K562 (cell line): ENCODE measurements at regions not wholly inside any gene's neighbourhood (a gene's known extent, or its start where the extent isn't known, plus 50 kb on each side); places are given as distances from the start of the nearest gene placed in this dataset.

ENCODE experiments used
- KAT7 ChIP-seq: sonication (generic); formaldehyde crosslinking; IDR thresholded peaks from 2 replicates; pipeline ENCODE4 v1.8.0; 2022; ENCODE audit warnings: missing genetic modification reagents, mild to moderate bottlenecking, borderline replicate concordance
- MEIS2 ChIP-seq: fragments of 450-650 bp; IDR thresholded peaks from 2 replicates; pipeline ENCODE4 v1.6.1; 2014; ENCODE audit warnings: mild to moderate bottlenecking; ENCODE audit not compliant: partially characterized antibody
- PCBP1 ChIP-seq: fragments of 200-400 bp; formaldehyde crosslinking; IDR thresholded peaks from 2 replicates; pipeline ENCODE4 v1.6.1; 2018; ENCODE audit warnings: mild to moderate bottlenecking, low read depth, low read length; ENCODE audit not compliant: poor library complexity, severe bottlenecking
- RAD21 ChIP-seq, 2 experiments: fragments of 250-450 bp in 1 of 2; fragments of 450-650 bp in 1 of 2; sonication (Bioruptor Pico) in 1 of 2; formaldehyde crosslinking in 1 of 2; IDR thresholded peaks in 1 of 2; conservative IDR thresholded peaks in 1 of 2; 2 replicates each; pipeline versions ENCODE4 v1.4.0 to v1.8.0; 2020 to 2022; ENCODE audit warnings: mild to moderate bottlenecking in 2 of 2, moderate library complexity in 1 of 2
- SMC3 ChIP-seq: conservative IDR thresholded peaks from 2 replicates; pipeline ENCODE4 v1.6.1; 2011; ENCODE audit warnings: low read depth, low read length, improper control_type of control experiment; ENCODE audit not compliant: insufficient read depth
- SUPT5H ChIP-seq: fragments of 450-650 bp; IDR thresholded peaks from 2 replicates; pipeline ENCODE4 v1.6.1; 2016
- XRCC5 ChIP-seq: fragments of 200-400 bp; formaldehyde crosslinking; IDR thresholded peaks from 2 replicates; pipeline ENCODE4 v1.6.1; 2017; ENCODE audit warnings: low read depth, mild to moderate bottlenecking, low read length
- TF ChIP-seq, protein P1 (sequence below): IDR thresholded peaks from 2 replicates; pipeline ENCODE4 v1.6.1; 2011; ENCODE audit warnings: borderline replicate concordance, low read depth, mild to moderate bottlenecking, moderate library complexity, low read length; ENCODE audit not compliant: insufficient read depth, poor library complexity, severe bottlenecking
- TF ChIP-seq, protein P2 (sequence below), 3 experiments: IDR thresholded peaks in 2 of 3; conservative IDR thresholded peaks in 1 of 3; 2 replicates each; pipeline ENCODE4 v1.5.1; 2011 to 2012; ENCODE audit warnings: low read length in 3 of 3, mild to moderate bottlenecking in 3 of 3, control low read depth in 2 of 3, improper control_type of control experiment in 1 of 3, inconsistent platforms in 1 of 3, low read depth in 1 of 3, mixed read lengths in 1 of 3, moderate library complexity in 1 of 3; ENCODE audit not compliant: insufficient read depth in 2 of 3
- TF ChIP-seq, protein P3 (sequence below), 2 experiments: fragments of 450-650 bp; formaldehyde crosslinking in 1 of 2; IDR thresholded peaks; 2 replicates each; pipeline versions ENCODE4 v1.4.0 to v1.6.1; 2014 to 2020; ENCODE audit warnings: mild to moderate bottlenecking in 2 of 2, borderline replicate concordance in 1 of 2, low read depth in 1 of 2
- TF ChIP-seq, protein P4 (sequence below): fragments of 250-450 bp; sonication (Bioruptor Pico); IDR thresholded peaks from 2 replicates; pipeline ENCODE4 v1.8.0; 2022; ENCODE audit warnings: moderate library complexity, mild to moderate bottlenecking, inconsistent platforms
- TF ChIP-seq, protein P5 (sequence below): sonication (generic); formaldehyde crosslinking; IDR thresholded peaks from 2 replicates; pipeline ENCODE4 v1.8.0; 2022; ENCODE audit warnings: mild to moderate bottlenecking, missing genetic modification reagents

DNA sequence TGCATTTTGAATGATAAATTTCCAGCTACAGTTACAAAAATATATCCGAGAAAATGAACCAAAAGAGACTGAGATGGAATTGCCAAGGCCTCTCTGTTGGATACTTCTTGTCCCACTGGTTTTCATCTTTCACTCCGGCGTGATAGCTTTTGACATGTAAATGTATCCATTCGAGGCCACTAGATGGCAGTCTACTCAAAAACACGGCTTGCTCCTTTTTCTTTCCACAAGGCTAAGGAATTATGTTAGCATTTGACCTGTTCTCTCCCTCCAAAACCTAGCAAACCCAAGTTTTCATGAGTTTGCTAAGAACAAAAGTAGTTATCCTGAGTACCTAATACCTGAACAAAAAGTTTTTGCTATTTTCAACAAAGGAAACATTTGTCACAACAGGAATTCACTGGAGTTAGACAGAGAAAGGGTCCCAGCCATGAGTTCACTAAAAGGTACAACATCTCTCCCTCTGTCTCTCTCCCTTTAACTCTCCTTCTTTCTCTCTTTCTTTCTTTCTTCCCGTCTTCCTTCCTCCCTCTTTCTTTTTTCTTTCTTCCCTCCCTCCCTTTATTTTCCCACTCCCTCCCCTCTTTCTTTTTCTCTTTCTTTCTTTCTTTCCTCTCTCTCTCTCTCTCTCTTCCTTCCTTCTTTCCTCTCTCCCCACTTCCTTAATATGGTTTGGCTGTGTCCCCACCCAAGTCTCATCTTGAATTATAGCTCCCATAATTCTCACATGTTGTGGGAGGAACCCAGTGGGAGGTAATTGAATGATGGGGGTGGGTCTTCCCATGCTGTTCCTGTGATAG, 207.9 kb upstream of the MYO3A start (continued):
- TF ChIP-seq, protein P1, sequence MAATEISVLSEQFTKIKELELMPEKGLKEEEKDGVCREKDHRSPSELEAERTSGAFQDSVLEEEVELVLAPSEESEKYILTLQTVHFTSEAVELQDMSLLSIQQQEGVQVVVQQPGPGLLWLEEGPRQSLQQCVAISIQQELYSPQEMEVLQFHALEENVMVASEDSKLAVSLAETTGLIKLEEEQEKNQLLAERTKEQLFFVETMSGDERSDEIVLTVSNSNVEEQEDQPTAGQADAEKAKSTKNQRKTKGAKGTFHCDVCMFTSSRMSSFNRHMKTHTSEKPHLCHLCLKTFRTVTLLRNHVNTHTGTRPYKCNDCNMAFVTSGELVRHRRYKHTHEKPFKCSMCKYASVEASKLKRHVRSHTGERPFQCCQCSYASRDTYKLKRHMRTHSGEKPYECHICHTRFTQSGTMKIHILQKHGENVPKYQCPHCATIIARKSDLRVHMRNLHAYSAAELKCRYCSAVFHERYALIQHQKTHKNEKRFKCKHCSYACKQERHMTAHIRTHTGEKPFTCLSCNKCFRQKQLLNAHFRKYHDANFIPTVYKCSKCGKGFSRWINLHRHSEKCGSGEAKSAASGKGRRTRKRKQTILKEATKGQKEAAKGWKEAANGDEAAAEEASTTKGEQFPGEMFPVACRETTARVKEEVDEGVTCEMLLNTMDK, result no peak
- TF ChIP-seq, protein P2, sequence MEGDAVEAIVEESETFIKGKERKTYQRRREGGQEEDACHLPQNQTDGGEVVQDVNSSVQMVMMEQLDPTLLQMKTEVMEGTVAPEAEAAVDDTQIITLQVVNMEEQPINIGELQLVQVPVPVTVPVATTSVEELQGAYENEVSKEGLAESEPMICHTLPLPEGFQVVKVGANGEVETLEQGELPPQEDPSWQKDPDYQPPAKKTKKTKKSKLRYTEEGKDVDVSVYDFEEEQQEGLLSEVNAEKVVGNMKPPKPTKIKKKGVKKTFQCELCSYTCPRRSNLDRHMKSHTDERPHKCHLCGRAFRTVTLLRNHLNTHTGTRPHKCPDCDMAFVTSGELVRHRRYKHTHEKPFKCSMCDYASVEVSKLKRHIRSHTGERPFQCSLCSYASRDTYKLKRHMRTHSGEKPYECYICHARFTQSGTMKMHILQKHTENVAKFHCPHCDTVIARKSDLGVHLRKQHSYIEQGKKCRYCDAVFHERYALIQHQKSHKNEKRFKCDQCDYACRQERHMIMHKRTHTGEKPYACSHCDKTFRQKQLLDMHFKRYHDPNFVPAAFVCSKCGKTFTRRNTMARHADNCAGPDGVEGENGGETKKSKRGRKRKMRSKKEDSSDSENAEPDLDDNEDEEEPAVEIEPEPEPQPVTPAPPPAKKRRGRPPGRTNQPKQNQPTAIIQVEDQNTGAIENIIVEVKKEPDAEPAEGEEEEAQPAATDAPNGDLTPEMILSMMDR (IDR thresholded peaks at IDR 0.05 in 2 of 3, conservative IDR thresholded peaks at IDR 0.05 in 1 of 3; ENCODE audit: insufficient read depth in 2 of 3, low read depth in 1 of 3, low read length in 3 of 3), result peak; percentile 58 to 72 (median 62)
- TF ChIP-seq, protein P3, sequence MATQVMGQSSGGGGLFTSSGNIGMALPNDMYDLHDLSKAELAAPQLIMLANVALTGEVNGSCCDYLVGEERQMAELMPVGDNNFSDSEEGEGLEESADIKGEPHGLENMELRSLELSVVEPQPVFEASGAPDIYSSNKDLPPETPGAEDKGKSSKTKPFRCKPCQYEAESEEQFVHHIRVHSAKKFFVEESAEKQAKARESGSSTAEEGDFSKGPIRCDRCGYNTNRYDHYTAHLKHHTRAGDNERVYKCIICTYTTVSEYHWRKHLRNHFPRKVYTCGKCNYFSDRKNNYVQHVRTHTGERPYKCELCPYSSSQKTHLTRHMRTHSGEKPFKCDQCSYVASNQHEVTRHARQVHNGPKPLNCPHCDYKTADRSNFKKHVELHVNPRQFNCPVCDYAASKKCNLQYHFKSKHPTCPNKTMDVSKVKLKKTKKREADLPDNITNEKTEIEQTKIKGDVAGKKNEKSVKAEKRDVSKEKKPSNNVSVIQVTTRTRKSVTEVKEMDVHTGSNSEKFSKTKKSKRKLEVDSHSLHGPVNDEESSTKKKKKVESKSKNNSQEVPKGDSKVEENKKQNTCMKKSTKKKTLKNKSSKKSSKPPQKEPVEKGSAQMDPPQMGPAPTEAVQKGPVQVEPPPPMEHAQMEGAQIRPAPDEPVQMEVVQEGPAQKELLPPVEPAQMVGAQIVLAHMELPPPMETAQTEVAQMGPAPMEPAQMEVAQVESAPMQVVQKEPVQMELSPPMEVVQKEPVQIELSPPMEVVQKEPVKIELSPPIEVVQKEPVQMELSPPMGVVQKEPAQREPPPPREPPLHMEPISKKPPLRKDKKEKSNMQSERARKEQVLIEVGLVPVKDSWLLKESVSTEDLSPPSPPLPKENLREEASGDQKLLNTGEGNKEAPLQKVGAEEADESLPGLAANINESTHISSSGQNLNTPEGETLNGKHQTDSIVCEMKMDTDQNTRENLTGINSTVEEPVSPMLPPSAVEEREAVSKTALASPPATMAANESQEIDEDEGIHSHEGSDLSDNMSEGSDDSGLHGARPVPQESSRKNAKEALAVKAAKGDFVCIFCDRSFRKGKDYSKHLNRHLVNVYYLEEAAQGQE (IDR thresholded peaks at IDR 0.05; ENCODE audit: borderline replicate concordance), result peak; percentile 50; the same call in 1 of the 2 replicates
- TF ChIP-seq, protein P3 (CRISPR knock-in tag; IDR thresholded peaks at IDR 0.05; ENCODE audit: low read depth), result no peak
- TF ChIP-seq XRCC5 (no peak), SMC3 (peak; percentile 40), SUPT5H (no peak), RAD21 (CRISPR knock-in tag; conservative IDR thresholded peaks at IDR 0.05 in 1 of 2, IDR thresholded peaks at IDR 0.05 in 1 of 2) (peak; percentile 42 to 76), KAT7 (CRISPR knock-in tag) (no peak), MEIS2 (peak; percentile 12), PCBP1 (no peak)
- TF ChIP-seq, protein P4, sequence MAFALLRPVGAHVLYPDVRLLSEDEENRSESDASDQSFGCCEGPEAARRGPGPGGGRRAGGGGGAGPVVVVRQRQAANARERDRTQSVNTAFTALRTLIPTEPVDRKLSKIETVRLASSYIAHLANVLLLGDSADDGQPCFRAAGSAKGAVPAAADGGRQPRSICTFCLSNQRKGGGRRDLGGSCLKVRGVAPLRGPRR, result no peak
- TF ChIP-seq, protein P5, sequence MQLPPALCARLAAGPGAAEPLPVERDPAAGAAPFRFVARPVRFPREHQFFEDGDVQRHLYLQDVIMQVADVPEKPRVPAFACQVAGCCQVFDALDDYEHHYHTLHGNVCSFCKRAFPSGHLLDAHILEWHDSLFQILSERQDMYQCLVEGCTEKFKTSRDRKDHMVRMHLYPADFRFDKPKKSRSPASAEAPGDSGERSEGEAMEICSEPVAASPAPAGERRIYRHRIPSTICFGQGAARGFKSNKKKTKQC, result no peak
